ENCODE measurements at regions not wholly inside any gene's neighbourhood (a gene's known extent, or its start where the extent isn't known, plus 50 kb on each side); places are given as distances from the start of the nearest gene placed in this dataset.

GRCh38 chrX:25219480-25219879, 203.7 kb upstream of the ARX start:
- DNase-seq (ENCODE audit: low read depth) = no peak

- no peak for DNase-seq (ENCODE audit: low read depth)
Measured at GRCh38 chrX:25213611-25214010, 197.8 kb upstream of the ARX start.

GRCh38 chrX:25207803-25208475, 192.2 kb upstream of the ARX start:
- DNase-seq (ENCODE audit: low read depth) = no peak

- peak; percentile 0 for DNase-seq (ENCODE audit: low read depth)
Measured at GRCh38 chrX:25206778-25207177, 191.0 kb upstream of the ARX start.

- no peak for DNase-seq (ENCODE audit: low read depth)
Measured at GRCh38 chrX:25204182-25204581, 188.4 kb upstream of the ARX start.

- DNase-seq (ENCODE audit: low read depth) = no peak
Measured at GRCh38 chrX:25202827-25203226, 187.1 kb upstream of the ARX start.

GRCh38 chrX:25198891-25199290, 183.1 kb upstream of the ARX start:
- DNase-seq (ENCODE audit: low read depth) = no peak

GRCh38 chrX:25198253-25198652, 182.5 kb upstream of the ARX start:
- DNase-seq (ENCODE audit: low read depth) = no peak

- DNase-seq (ENCODE audit: low read depth) = no peak
Measured at GRCh38 chrX:25196221-25196620, 180.5 kb upstream of the ARX start.

- no peak for DNase-seq (ENCODE audit: low read depth)
Measured at GRCh38 chrX:25191403-25191802, 175.6 kb upstream of the ARX start.

GRCh38 chrX:25181775-25182174, 166.0 kb upstream of the ARX start:
- DNase-seq (ENCODE audit: low read depth) = no peak

GRCh38 chrX:25180242-25180641, 164.5 kb upstream of the ARX start:
- no peak for DNase-seq (ENCODE audit: low read depth)

- DNase-seq (ENCODE audit: low read depth) = no peak
Measured at GRCh38 chrX:25178555-25178954, 162.8 kb upstream of the ARX start.

- no peak for DNase-seq (ENCODE audit: low read depth)
Measured at GRCh38 chrX:25175743-25176142, 160.0 kb upstream of the ARX start.

GRCh38 chrX:25175171-25175570, 159.4 kb upstream of the ARX start:
- DNase-seq (ENCODE audit: low read depth) = no peak

GRCh38 chrX:25166546-25166945, 150.8 kb upstream of the ARX start:
- no peak for DNase-seq (ENCODE audit: low read depth)

- no peak for DNase-seq (ENCODE audit: low read depth)
Measured at GRCh38 chrX:25166145-25166544, 150.4 kb upstream of the ARX start.

- DNase-seq (ENCODE audit: low read depth) = peak; percentile 36
Measured at GRCh38 chrX:25158635-25159034, 142.9 kb upstream of the ARX start.

- DNase-seq (ENCODE audit: low read depth) = no peak
Measured at GRCh38 chrX:25156832-25157231, 141.1 kb upstream of the ARX start.

- peak; percentile 63 for DNase-seq (ENCODE audit: low read depth)
Measured at GRCh38 chrX:25156323-25156722, 140.6 kb upstream of the ARX start.

GRCh38 chrX:25154168-25154567, 138.4 kb upstream of the ARX start:
- DNase-seq (ENCODE audit: low read depth) = no peak

- DNase-seq (ENCODE audit: low read depth) = no peak
Measured at GRCh38 chrX:25151749-25152148, 136.0 kb upstream of the ARX start.

- DNase-seq (ENCODE audit: low read depth) = peak; percentile 19
Measured at GRCh38 chrX:25144043-25144940, 128.5 kb upstream of the ARX start.
